Nephron progenitor cell (in vitro differentiated cells): ENCODE measurements at regions not wholly inside any gene's neighbourhood (a gene's known extent, or its start where the extent isn't known, plus 50 kb on each side); places are given as distances from the start of the nearest gene placed in this dataset.

ENCODE experiments used
- DNase-seq: peaks from one replicate; pipeline ENCODE4 v3.0.0; 2021
- H3K27ac Mint-ChIP-seq: 2 replicates; pipeline ENCODE4 v1.8.0; 2021; ENCODE audit warnings: mild to moderate bottlenecking, moderate library complexity, mixed read lengths
- H3K27me3 Mint-ChIP-seq: 2 replicates; pipeline ENCODE4 v1.8.0; 2021; ENCODE audit warnings: mild to moderate bottlenecking, low read depth, mixed read lengths; ENCODE audit not compliant: poor library complexity
- H3K36me3 Mint-ChIP-seq: 2 replicates; pipeline ENCODE4 v1.8.0; 2021; ENCODE audit warnings: low read depth, mixed read lengths
- H3K4me1 Mint-ChIP-seq: 2 replicates; pipeline ENCODE4 v1.8.0; 2021; ENCODE audit warnings: mixed read lengths
- H3K4me3 Mint-ChIP-seq: 2 replicates; pipeline ENCODE4 v1.8.0; 2021; ENCODE audit warnings: mild to moderate bottlenecking, moderate library complexity, mixed read lengths
- H3K9me3 Mint-ChIP-seq: 2 replicates; pipeline ENCODE4 v1.8.0; 2021; ENCODE audit warnings: mild to moderate bottlenecking, moderate library complexity, mixed read lengths
- CTCF ChIP-seq: fragments of 200-600 bp; sonication (generic); IDR thresholded peaks from 2 replicates; pipeline ENCODE4 v1.5.0; 2021; ENCODE audit warnings: antibody characterized with exemption

- no peak for TF ChIP-seq CTCF
- Mint-ChIP-seq H3K27me3 (peaks cover 6% of the 10 kb centered on the region), H3K36me3 (peaks cover 4% of the 10 kb centered on the region), H3K9me3 (peaks cover 4% of the 10 kb centered on the region), H3K4me3 (no peak overlapping the region), H3K4me1 (peaks cover 59% of the 10 kb centered on the region), H3K27ac (peak overlapping the region; percentile 95)
- DNase-seq: peak; percentile 22
Measured at GRCh38 chr7:24477398-24478136, 95.7 kb upstream of the PALS2 start.

DNA sequence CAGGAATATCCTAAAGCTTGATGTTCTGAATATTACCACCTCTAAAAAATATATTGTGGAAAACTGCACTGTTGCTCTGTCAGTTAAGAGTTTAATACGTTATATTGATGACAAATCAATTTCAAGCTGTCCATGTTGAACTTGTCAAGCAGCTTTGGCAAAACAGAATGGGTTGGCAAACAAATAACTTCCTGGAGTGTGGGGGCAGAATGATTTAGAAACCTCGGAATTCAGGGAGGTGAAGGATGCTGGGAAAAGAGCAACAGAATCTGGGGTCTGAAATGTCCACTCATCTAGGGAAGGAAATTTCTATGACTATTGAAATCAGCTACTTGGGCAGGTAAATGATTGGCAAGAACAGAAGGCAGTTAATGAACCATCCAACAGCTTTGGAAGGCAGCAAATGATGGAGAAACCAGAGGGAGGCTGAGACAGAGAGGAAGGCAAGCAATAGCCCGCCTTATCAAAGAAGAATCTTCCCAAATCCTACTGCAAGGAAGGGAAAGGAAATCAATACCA lies 95.1 kb upstream of the PALS2 start:
- Mint-ChIP-seq H3K36me3 (peaks cover 4% of the 10 kb centered on the region), H3K9me3 (peaks cover 4% of the 10 kb centered on the region), H3K27ac (peak overlapping the region; percentile 64), H3K4me3 (peak overlapping the region; percentile 26), H3K4me1 (peaks cover 59% of the 10 kb centered on the region), H3K27me3 (peaks cover 11% of the 10 kb centered on the region)
- DNase-seq: no peak
- no peak for TF ChIP-seq CTCF

DNA sequence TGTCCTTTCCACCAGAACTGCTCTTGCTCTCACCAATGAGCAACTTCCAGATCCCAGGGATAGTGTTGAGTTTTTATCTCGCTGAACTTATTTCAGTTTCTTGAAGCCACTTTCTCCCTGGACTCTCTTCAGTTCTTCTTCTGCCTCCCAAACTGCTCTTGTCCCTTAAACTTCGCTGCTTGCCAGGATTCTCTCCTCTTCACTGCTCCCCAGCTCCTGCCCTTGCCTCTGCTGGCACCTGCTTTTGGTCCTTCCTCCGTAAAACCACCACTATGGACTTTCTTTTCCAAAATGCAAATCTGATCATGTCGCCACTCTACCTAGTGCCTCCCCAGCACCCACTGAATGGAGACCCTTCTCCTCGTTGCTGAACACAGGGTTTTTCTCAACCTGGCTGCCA lies 92.8 kb upstream of the PALS2 start:
- Mint-ChIP-seq H3K27ac (peak overlapping the region; percentile 30), H3K4me3 (no peak overlapping the region), H3K36me3 (peaks cover 4% of the 10 kb centered on the region), H3K4me1 (peaks cover 52% of the 10 kb centered on the region), H3K27me3 (peaks cover 13% of the 10 kb centered on the region), H3K9me3 (peaks cover 4% of the 10 kb centered on the region)
- TF ChIP-seq CTCF: no peak
- DNase-seq: no peak

DNA sequence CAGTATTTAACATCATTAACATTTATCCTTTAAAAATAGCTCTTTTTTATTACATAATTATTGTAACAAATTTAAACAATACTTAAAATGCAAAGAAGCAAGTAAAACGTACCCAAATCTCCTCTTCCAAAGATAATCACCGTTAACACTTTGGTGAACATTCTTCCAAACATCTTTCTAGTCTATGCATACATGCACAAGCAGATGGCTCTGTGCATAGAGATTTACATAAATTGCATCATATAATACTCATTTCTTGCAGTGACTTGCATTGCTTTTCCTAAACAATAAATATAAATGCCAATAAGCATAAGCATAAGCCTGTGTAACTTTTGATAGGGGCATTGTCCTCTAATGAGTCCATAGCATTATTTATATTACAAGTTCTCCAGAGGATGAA lies 89.4 kb upstream of the PALS2 start:
- Mint-ChIP-seq H3K9me3 (peaks cover 4% of the 10 kb centered on the region), H3K4me1 (peaks cover 21% of the 10 kb centered on the region), H3K27me3 (peaks cover 15% of the 10 kb centered on the region), H3K36me3 (peaks cover 4% of the 10 kb centered on the region), H3K27ac (no peak overlapping the region), H3K4me3 (no peak overlapping the region)
- no peak for TF ChIP-seq CTCF
- no peak for DNase-seq

DNA sequence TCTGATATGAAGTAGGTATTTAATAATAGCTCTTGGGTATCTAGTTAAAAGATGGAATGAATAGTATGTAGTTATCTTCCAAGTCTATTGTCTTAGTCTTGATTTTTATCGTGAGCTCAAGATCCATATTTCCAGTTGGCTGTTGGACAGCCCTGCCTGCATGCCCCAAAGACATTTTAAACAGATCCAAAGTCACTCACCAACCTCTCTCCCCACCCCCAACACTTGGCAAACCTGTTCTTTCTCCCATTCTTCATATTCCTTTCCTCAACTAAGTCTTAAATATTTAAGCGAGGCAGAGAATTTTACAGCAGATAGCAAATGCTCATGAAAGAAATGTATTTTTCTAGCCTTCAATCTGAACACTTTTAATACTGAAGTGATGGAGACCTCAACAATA lies 80.7 kb upstream of the PALS2 start:
- Mint-ChIP-seq H3K4me3 (no peak overlapping the region), H3K4me1 (no peaks in the 10 kb centered on the region), H3K27ac (no peak overlapping the region), H3K9me3 (peaks cover 19% of the 10 kb centered on the region), H3K36me3 (no peaks in the 10 kb centered on the region), H3K27me3 (no peaks in the 10 kb centered on the region)
- no peak for DNase-seq
- no peak for TF ChIP-seq CTCF

GRCh38 chr7:24494832-24495231 lies 78.4 kb upstream of the PALS2 start:
- no peaks in the 10 kb centered on the region for H3K36me3 Mint-ChIP-seq
- H3K9me3 Mint-ChIP-seq: peaks cover 19% of the 10 kb centered on the region
- H3K27ac Mint-ChIP-seq: no peak overlapping the region
- H3K27me3 Mint-ChIP-seq: no peaks in the 10 kb centered on the region
- no peak overlapping the region for H3K4me3 Mint-ChIP-seq
- H3K4me1 Mint-ChIP-seq: peaks cover 7% of the 10 kb centered on the region
- TF ChIP-seq CTCF: no peak
- no peak for DNase-seq
